HG03575 (cell line): ENCODE measurements at regions not wholly inside any gene's neighbourhood (a gene's known extent, or its start where the extent isn't known, plus 50 kb on each side); places are given as distances from the start of the nearest gene placed in this dataset.
"Not testable (repeated sequence)": the region's sequence is repeated elsewhere in the genome, so short reads cannot be mapped to it uniquely, and the experiment has no call there.

ENCODE experiments used
- ATAC-seq: cut with Tn5 transposase; IDR thresholded peaks from one replicate; pipeline ENCODE4 v1.9.1; 2021; ENCODE audit not compliant: unreplicated experiment, insufficient number of reproducible peaks, low FRiP score; ENCODE audit errors: extremely low read depth

GRCh38 chr6:126976253-126976797 lies 142.1 kb upstream of the RSPO3 start:
- no peak for ATAC-seq

- no peak for ATAC-seq
Observed at GRCh38 chr6:126983779-126984178, 134.7 kb upstream of the RSPO3 start.

- not testable (repeated sequence) for ATAC-seq
Observed at GRCh38 chr6:126988125-126988524, 130.3 kb upstream of the RSPO3 start.

GRCh38 chr6:127000631-127001030 lies 117.8 kb upstream of the RSPO3 start:
- ATAC-seq, result no peak

GRCh38 chr6:127013865-127014264 lies 104.6 kb upstream of the RSPO3 start:
- ATAC-seq, result no peak

- no peak for ATAC-seq
Observed at GRCh38 chr6:127015858-127016257, 102.6 kb upstream of the RSPO3 start.

GRCh38 chr6:127019828-127020227 lies 98.6 kb upstream of the RSPO3 start:
- ATAC-seq, result no peak

GRCh38 chr6:127022302-127022701 lies 96.2 kb upstream of the RSPO3 start:
- no peak for ATAC-seq

GRCh38 chr6:127023001-127023778 lies 95.3 kb upstream of the RSPO3 start:
- no peak for ATAC-seq

GRCh38 chr6:127026247-127026646 lies 92.2 kb upstream of the RSPO3 start:
- no peak for ATAC-seq

GRCh38 chr6:127030111-127030510 lies 88.4 kb upstream of the RSPO3 start:
- no peak for ATAC-seq

- ATAC-seq, result no peak
Observed at GRCh38 chr6:127030836-127031235, 87.6 kb upstream of the RSPO3 start.

- no peak for ATAC-seq
Observed at GRCh38 chr6:127031511-127031910, 87.0 kb upstream of the RSPO3 start.

- ATAC-seq, result no peak
Observed at GRCh38 chr6:127032971-127033370, 85.5 kb upstream of the RSPO3 start.

GRCh38 chr6:127051571-127052260 lies 66.8 kb upstream of the RSPO3 start:
- no peak for ATAC-seq

- ATAC-seq, result no peak
Observed at GRCh38 chr6:127053032-127053874, 65.2 kb upstream of the RSPO3 start.

- no peak for ATAC-seq
Observed at GRCh38 chr6:127053875-127054235, 64.6 kb upstream of the RSPO3 start.

- ATAC-seq, result no peak
Observed at GRCh38 chr6:127058027-127058426, 60.4 kb upstream of the RSPO3 start.

GRCh38 chr6:127058936-127059335 lies 59.5 kb upstream of the RSPO3 start:
- ATAC-seq, result no peak
